Renal cortex interstitium (tissue), 11 donors: ENCODE measurements at regions not wholly inside any gene's neighbourhood (a gene's known extent, or its start where the extent isn't known, plus 50 kb on each side); places are given as distances from the start of the nearest gene placed in this dataset.

Experiments
- DNase-seq, 11 donors: peaks; one replicate each; pipeline ENCODE4 v3.0.0-alpha.2; 2013; ENCODE audit warnings: low read depth in 9 of 11, low spot score in 4 of 11; ENCODE audit errors: extremely low read depth in 1 of 11

DNA sequence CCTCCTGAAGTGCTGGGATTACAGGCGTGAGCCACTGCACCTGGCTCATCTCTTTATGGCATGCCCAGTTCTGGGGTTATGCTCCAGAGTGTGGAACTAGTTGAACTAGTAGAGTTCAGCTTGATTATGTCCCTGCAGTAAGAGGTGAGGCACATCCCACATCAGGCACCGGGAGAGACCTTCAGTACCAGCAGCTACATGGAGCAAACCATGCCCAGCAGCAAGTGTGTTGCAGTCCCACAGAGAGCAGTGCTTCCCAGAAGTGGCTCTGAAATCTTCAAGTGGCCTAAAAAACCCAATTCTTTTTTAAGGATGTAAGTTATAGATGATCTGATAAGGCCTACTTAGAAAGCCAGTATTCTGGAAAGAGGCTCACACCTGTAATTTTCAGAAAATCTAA, 331.9 kb upstream of the PRKCQ start:
- DNase-seq: no peak

DNA sequence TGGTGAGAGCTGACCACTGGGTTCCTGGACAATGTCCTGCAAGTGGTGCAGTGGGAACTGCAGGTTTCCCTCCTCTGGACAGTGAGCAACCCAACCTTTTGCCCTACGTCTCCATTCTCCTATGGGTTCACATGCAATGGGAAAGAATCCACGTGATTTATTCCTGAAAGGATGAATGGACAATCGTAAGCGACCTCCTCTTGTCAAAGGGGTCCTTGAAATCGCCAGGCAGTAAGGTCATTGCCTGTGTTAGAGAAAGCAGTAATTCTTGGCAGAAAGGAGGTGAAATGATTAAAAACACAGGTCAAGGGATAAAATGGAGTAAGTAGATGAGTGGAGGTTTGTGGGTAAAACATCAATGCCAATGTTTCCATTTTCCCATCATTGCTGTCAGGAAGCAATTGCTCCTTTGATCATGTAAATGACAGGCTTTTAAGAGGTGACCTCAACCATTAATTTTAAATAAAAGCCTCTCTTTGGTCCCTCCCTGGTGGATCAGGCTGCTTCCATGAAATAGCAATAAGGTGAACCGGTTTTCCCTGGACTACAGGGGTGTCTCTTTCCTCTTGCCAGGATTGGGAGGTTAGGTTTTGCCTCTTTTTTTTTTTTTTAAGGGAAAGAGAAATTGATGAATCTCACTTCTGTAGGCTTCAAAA, 330.0 kb upstream of the PRKCQ start:
- no peak for DNase-seq

- DNase-seq: no peak
Measured at GRCh38 chr10:6907877-6908530, 327.9 kb upstream of the PRKCQ start.

GRCh38 chr10:6894405-6894804, 314.3 kb upstream of the PRKCQ start:
- DNase-seq: no peak

GRCh38 chr10:6892864-6893263, 312.8 kb upstream of the PRKCQ start:
- DNase-seq: no peak

DNA sequence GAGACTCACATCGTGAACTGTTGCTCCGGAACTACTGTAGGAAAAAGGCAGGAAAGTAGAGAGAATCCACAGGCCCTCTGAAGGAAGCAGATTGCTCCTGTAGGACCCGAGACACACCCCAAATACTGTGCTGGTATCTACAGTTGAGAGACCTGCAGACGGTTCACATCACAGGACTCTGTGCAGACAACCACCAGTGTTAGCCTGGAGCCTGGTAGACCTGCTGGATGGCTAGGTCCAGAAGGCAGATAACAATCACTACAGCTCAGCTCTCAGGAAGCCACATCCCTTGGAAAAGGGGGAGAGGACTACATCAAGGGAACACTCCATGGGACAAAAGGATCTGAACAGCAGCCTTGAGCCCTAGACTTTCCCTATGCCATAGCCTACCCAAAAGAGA, 311.8 kb upstream of the PRKCQ start:
- no peak for DNase-seq

DNA sequence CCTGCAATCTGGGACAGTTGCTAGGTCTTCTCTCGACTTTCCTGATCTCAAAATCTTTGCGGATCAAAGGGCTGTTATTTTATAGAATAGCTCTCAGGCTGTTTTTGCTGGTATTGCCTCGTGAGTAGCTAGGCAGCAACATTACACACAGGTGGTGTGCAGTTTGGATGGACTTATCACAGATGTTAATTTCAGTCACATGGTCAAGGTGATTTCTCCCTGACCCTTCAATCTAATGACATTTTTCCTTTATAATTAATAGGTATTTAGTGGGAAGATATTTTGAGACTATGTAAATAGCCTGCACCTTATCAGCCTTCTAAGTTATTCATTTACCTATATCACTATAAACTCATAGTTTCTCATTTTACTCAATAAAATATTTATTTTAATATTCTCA, 309.6 kb upstream of the PRKCQ start:
- no peak for DNase-seq

DNA sequence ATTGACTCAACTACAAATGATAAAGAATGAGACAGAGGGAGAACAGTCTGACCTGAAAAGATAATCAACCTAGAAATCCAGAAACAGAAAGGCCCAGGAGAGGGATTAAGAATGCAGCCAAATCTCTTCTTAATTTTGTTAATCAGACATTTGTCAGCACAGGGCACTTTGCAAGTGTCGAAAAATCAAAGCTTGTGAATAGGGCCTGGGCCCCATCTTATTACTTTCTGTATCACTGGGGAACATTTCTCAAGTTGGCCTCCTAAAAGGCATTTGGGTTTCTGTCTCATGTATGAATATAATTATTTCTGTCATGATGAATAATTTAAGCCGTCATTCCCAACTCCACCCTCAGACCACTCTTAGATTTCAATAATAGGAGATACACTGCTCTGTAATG, 308.4 kb upstream of the PRKCQ start:
- DNase-seq: no peak

DNA sequence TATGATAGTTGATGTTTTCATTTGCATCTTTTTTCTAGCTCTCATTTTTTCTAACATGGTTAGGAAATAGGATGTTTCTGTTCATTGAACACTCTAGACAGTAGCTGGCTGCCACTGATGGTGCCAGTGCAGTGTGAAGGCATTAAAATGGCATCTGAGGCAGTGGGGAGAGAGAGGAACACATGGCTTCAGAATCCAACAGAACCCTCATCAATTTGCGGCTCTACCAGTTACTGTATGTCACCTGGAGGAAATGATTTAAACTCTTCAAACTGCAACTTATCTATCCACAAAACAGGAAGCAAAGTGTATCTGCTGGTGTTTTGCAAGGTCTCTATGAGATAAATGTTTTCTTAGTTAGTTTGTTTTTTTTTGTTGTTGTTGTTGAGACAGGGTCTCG, 305.2 kb upstream of the PRKCQ start:
- DNase-seq: no peak

GRCh38 chr10:6881987-6882386, 301.9 kb upstream of the PRKCQ start:
- DNase-seq: no peak

DNA sequence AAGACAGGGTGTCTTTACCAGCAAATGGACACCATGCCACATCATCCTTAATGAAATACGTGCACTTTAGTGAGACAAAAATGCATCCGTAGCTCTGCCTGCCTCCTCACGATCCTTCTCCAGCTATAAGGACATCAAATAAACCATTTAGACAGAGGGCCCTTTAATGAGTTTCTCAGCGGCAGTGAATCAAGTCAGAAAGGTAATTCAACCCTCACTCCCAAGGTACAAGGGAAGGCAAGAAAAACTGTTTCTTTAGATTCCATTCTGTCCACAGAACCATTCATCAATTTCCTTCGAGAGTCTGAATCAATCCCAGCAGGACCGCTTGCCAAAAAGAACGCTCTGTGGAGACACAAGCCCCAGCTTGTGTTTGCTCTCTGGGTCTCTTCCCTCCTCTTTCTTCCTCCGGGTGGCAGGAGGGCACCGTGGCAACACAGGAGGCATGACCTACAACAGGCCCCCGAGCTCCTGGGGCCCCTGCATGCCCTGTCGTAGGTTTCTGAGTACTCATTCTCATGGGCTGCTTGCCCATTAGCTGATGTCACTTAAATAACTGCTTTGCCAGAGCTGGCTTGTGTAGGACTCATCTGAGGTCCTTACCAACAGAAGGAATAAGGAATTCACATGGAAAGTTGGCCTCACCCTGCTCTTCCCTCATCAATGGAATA, 297.8 kb upstream of the PRKCQ start:
- DNase-seq: peak in 9 of 11 donors; percentile 21 to 69 (median 39)

DNA sequence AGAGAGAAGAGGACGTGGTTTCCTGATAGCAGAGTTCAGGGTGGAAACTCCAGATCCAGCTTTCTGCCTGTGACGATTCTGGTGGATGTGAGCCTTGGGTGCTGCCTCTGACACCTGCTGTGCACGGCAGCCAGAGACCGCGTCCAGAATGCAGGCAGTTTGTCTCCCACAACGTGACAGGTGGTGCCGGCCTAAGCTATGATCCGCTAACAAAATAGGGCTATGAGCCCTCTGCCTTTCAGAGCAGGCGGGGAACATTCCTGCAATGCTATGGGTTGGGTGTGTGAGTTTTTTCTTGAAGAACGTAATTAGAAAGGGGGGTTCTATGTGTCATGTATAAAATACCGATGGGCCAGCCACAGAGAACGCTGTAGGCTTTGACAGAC, 297.3 kb upstream of the PRKCQ start:
- peak in 3 of 11 donors; percentile 13 to 42 (median 30) for DNase-seq

DNA sequence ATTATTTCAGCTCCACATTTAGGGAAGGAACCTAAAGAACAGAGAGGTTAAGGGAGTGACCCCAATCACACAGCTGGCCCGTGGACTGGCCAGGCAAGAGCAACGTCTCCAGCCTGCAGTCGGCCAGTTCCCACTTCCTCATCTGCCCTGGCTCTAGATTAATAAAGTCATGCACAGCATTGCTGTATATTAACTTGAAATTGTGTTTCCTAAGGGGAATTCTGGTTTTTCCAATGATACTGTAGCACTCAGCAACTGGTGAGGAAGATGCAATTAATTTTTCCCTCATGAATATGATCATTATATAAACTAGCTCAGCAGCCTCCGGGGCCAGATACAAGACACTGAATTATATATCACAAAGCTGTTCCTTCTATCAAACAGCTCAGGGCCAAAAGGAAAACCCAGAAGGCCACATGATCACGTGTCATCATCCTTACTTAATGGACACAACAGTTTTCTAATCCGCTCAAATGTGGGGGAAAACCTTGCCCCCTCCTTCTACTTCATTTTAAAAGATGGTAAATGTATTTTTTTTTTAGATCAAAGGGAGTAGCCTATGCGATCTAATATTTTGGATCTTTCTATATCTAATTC, 295.3 kb upstream of the PRKCQ start:
- DNase-seq: no peak

GRCh38 chr10:6871128-6871527, 291.1 kb upstream of the PRKCQ start:
- no peak for DNase-seq

DNA sequence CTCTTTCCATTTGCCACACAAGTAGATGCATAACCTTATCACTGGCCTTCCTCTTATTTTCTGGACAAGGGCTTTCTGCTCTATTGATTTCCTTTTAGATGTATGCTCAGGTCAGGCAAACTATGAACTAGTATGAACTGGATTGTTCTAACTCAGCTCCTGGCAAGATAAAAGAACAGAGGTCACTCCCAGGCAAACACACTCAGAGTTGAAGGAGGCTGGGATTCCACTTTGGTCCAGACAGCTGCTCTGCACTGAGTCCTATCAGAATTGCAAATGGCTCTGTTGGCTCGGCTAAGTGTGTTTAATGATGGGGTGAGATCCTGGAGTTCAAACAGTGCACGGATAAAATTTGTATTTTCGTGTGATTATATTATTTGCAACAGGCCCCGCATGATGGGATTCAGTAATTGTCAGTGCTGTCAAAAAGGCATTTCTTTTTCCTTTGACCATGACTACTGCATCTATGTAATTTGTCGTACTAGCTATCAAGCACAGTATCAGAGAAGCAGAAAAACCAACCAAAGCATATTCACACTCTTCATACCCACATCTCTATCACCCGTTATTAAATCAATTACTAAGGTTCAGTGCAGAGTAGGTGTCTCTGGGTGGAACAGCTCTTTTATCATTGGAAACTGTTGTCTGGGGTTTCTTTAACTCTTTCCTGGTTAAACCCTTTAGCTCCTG, 288.1 kb upstream of the PRKCQ start:
- no peak for DNase-seq

DNA sequence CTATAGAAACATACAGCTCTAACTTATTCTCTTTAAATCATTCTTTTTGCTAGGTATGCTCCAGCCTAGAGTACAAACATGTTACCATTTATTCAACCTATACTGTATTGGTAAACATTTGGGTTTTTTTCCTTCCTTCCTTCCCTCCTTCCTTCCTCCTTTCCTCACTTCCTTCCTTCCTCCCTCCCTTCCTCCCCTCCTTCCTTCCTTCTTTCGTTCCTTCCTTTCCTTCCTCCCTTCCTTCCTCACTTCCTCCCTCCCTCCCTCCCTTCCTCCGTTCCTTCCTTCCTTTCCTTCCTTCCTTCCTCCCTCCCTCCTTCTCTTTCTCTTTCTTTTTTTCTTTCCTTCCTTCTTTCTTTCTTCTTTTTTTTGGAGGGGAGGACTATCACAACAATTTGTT, 286.7 kb upstream of the PRKCQ start:
- DNase-seq: no peak

DNA sequence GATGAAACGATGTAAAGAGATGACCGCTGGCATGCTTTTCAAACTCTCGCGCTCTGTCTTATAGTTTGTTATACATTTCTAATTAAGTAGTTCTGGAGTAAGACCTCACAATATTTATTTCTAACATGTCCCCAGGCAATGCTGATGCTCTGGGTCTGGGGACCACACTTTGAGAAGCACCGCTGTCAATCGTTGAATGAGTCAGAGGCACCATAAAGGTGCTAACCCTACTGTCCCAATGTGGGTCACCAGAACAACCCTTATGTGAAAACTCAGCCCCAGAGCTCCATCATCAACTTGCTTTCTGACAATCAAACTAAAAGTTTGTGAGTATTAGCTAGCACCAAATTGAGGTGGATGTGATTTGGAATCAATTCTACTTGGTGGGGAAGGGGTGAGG, 284.1 kb upstream of the PRKCQ start:
- no peak for DNase-seq

- no peak for DNase-seq
Measured at GRCh38 chr10:6863381-6863780, 283.3 kb upstream of the PRKCQ start.

DNA sequence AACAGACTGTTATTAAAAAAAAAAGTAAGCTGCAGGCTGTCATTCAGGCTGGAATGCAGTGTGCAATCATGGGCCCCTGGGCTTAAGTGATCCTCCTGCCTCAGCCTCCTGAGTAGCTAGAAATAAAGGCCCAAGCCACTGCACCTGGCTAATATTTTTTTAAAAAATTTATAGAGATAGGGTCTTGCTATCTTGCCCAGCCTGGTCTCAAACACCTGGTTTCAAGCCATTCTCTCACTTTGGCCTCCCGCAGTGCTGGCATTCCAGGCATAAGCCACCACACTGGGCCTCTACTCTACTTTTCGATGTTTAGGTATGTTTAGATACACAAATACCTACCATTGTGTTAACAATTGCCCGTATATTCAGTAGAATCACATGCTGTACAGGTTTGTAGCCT, 270.4 kb upstream of the PRKCQ start:
- no peak for DNase-seq

GRCh38 chr10:6847561-6847960, 267.5 kb upstream of the PRKCQ start:
- no peak for DNase-seq
